ENCODE measurements at regions not wholly inside any gene's neighbourhood (a gene's known extent, or its start where the extent isn't known, plus 50 kb on each side); places are given as distances from the start of the nearest gene placed in this dataset.
"Not testable (repeated sequence)": the region's sequence is repeated elsewhere in the genome, so short reads cannot be mapped to it uniquely, and the experiment has no call there.

DNA sequence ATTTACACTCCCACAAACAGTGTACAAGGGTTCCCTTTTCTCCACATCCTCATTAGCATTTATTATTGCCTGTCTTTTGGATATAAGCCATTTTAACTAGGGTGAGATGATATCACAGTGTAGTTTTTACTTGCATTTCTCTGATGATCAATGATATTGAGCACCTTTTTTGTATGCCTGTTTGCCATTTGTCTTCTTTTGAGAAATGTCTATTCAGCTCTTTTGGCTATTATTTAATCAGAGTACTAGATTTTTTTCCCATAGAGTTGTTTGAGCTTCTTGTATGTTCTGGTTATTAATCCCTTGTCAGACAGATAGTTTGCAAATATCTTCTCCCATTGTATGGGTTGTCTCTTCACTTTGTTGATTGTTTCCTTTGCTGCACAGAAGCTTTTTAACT lies 190.6 kb downstream of the MAGEB17 start:
- no peaks in the 10 kb centered on the region for H3K36me3 ChIP-seq (replicated peaks; ENCODE audit: low read depth, low read length)
- H3K79me2 ChIP-seq (ENCODE audit: low read length), result no peaks in the 10 kb centered on the region
- H3K27me3 ChIP-seq (ENCODE audit: low read depth, low read length), result no peaks in the 10 kb centered on the region
- no peak overlapping the region for H3K9ac ChIP-seq (ENCODE audit: low read length)
- H3K4me3 ChIP-seq (ENCODE audit: low read length), result no peak overlapping the region
- no peak overlapping the region for H3K27ac ChIP-seq (ENCODE audit: low read length)
- no peak for TF ChIP-seq EZH2phosphoT487 (IDR thresholded peaks at IDR 0.05; ENCODE audit: low read depth)
- TF ChIP-seq, protein P1, sequence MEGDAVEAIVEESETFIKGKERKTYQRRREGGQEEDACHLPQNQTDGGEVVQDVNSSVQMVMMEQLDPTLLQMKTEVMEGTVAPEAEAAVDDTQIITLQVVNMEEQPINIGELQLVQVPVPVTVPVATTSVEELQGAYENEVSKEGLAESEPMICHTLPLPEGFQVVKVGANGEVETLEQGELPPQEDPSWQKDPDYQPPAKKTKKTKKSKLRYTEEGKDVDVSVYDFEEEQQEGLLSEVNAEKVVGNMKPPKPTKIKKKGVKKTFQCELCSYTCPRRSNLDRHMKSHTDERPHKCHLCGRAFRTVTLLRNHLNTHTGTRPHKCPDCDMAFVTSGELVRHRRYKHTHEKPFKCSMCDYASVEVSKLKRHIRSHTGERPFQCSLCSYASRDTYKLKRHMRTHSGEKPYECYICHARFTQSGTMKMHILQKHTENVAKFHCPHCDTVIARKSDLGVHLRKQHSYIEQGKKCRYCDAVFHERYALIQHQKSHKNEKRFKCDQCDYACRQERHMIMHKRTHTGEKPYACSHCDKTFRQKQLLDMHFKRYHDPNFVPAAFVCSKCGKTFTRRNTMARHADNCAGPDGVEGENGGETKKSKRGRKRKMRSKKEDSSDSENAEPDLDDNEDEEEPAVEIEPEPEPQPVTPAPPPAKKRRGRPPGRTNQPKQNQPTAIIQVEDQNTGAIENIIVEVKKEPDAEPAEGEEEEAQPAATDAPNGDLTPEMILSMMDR (IDR thresholded peaks at IDR 0.05; ENCODE audit: low read depth, low read length), result no peak
- H3K4me2 ChIP-seq (ENCODE audit: low read length), result no peak overlapping the region
- H3K4me1 ChIP-seq (ENCODE audit: low read length), result no peaks in the 10 kb centered on the region
- no peaks in the 10 kb centered on the region for H4K20me1 ChIP-seq (ENCODE audit: insufficient read depth, low read length)
- H2AFZ ChIP-seq (ENCODE audit: low read depth, low read length), result no peak overlapping the region
- H3K9me3 ChIP-seq (ENCODE audit: insufficient read depth, low read length), result no peaks in the 10 kb centered on the region

DNA sequence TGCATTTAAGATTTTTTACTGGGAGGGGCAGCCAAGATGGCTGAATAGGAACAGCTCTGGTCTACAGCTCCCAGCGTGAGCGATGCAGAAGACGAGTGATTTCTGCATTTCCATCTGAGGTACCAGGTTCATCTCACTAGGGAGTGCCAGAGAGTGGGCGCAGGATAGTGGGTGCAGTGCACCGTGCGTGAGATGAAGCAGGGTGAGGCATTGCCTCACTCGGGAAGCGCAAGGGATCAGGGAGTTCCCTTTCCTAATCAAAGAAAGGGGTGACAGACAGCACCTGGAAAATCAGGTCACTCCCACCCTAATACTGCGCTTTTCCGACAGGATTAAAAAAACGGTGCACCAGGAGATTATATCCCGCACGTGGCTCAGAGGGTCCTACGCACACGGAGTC lies 192.8 kb downstream of the MAGEB17 start:
- not testable (repeated sequence) for H3K4me1 ChIP-seq (ENCODE audit: low read length); H4K20me1 ChIP-seq (ENCODE audit: insufficient read depth, low read length); H3K4me3 ChIP-seq (ENCODE audit: low read length); H3K9me3 ChIP-seq (ENCODE audit: insufficient read depth, low read length); H3K79me2 ChIP-seq (ENCODE audit: low read length); H3K9ac ChIP-seq (ENCODE audit: low read length); H3K27me3 ChIP-seq (ENCODE audit: low read depth, low read length); H2AFZ ChIP-seq (ENCODE audit: low read depth, low read length); H3K36me3 ChIP-seq (replicated peaks; ENCODE audit: low read depth, low read length); H3K27ac ChIP-seq (ENCODE audit: low read length); H3K4me2 ChIP-seq (ENCODE audit: low read length)

DNA sequence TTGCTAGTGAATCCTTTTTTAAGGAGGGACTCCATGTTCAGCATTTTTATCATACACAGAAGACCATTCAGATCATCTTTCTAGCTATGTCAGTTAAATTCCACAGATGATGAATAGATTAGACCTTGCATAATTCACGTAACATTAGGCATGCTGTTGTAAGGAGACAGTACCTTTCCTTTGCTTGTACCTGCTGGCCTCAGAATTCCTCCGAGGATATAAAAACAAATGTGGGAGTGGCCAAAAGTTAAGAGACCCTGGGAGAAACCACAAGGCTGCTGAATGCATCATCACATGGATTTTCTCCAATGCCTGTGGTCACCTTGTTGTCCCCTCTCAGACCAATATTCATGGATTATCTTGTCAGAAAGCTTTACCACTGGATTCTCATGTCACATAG lies 201.4 kb downstream of the MAGEB17 start:
- Histone ChIP-seq H2AFZ (ENCODE audit: low read depth, low read length) (no peak overlapping the region), H3K9ac (ENCODE audit: low read length) (no peak overlapping the region), H3K27ac (ENCODE audit: low read length) (no peak overlapping the region), H3K4me1 (ENCODE audit: low read length) (no peaks in the 10 kb centered on the region), H3K79me2 (ENCODE audit: low read length) (no peaks in the 10 kb centered on the region), H4K20me1 (ENCODE audit: insufficient read depth, low read length) (no peaks in the 10 kb centered on the region), H3K4me2 (ENCODE audit: low read length) (no peak overlapping the region), H3K36me3 (replicated peaks; ENCODE audit: low read depth, low read length) (no peaks in the 10 kb centered on the region), H3K9me3 (ENCODE audit: insufficient read depth, low read length) (no peaks in the 10 kb centered on the region), H3K27me3 (ENCODE audit: low read depth, low read length) (no peaks in the 10 kb centered on the region), H3K4me3 (ENCODE audit: low read length) (no peak overlapping the region)
- TF ChIP-seq EZH2phosphoT487 (IDR thresholded peaks at IDR 0.05; ENCODE audit: low read depth), result no peak
- TF ChIP-seq, protein P1 (IDR thresholded peaks at IDR 0.05; ENCODE audit: low read depth, low read length), result no peak

DNA sequence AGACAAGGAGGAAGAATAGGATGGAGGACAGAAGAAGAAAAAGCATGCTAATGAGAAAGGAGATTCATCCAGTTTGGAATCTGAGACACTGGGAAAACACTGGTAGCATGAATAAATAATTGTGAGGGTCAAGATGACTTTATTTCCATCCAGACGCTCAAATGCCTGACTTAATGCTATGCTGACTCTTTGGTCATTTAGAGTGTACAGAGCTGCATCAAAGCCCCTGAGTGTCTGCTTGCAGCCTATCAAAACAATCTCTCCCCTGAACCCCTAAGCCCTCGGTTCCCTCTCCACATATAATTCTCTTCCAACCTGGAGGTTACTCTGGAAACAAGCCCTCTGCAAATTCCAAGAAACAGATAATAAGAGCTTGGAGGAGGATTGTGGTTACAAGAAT lies 208.8 kb downstream of the MAGEB17 start:
- H3K4me1 ChIP-seq (ENCODE audit: low read length), result no peaks in the 10 kb centered on the region
- TF ChIP-seq, protein P1 (IDR thresholded peaks at IDR 0.05; ENCODE audit: low read depth, low read length), result no peak
- no peaks in the 10 kb centered on the region for H3K27me3 ChIP-seq (ENCODE audit: low read depth, low read length)

DNA sequence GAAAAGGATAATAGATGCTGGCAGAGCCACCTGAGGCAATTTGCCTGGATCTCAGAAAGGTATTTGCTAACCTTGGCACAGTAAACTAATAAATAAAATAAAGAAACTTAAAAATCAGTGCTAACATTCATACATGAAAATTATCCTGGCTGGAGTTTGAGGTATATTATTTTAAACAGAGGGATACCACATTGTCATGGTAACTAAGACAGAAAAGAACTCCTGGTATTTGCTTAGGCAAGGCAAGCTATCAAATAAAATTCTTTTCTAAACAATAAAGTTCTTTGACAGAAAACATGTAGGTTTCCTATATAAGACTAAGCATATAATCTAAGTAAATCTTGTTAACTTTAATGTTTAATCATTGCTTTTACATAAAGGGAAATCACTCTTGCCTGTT lies 218.8 kb downstream of the MAGEB17 start:
- Histone ChIP-seq H4K20me1 (ENCODE audit: insufficient read depth, low read length) (no peaks in the 10 kb centered on the region), H3K79me2 (ENCODE audit: low read length) (no peaks in the 10 kb centered on the region), H3K4me2 (ENCODE audit: low read length) (no peak overlapping the region), H3K4me1 (ENCODE audit: low read length) (peaks cover 4% of the 10 kb centered on the region; the same call in 1 of the 2 replicates), H3K27ac (ENCODE audit: low read length) (no peak overlapping the region), H3K36me3 (replicated peaks; ENCODE audit: low read depth, low read length) (no peaks in the 10 kb centered on the region), H2AFZ (ENCODE audit: low read depth, low read length) (no peak overlapping the region), H3K4me3 (ENCODE audit: low read length) (no peak overlapping the region), H3K9ac (ENCODE audit: low read length) (no peak overlapping the region), H3K27me3 (ENCODE audit: low read depth, low read length) (peaks cover 3% of the 10 kb centered on the region; the same call in 1 of the 2 replicates), H3K9me3 (ENCODE audit: insufficient read depth, low read length) (no peaks in the 10 kb centered on the region)
- no peak for TF ChIP-seq EZH2phosphoT487 (IDR thresholded peaks at IDR 0.05; ENCODE audit: low read depth)
- TF ChIP-seq, protein P1 (IDR thresholded peaks at IDR 0.05; ENCODE audit: low read depth, low read length), result no peak

More for the DNA sequence above, 208.8 kb downstream of the MAGEB17 start:
- H3K79me2 ChIP-seq (ENCODE audit: low read length), result no peaks in the 10 kb centered on the region
- no peak overlapping the region for H3K9ac ChIP-seq (ENCODE audit: low read length)
- no peaks in the 10 kb centered on the region for H4K20me1 ChIP-seq (ENCODE audit: insufficient read depth, low read length)
- no peaks in the 10 kb centered on the region for H3K36me3 ChIP-seq (replicated peaks; ENCODE audit: low read depth, low read length)
- no peak overlapping the region for H3K27ac ChIP-seq (ENCODE audit: low read length)
- H2AFZ ChIP-seq (ENCODE audit: low read depth, low read length), result no peak overlapping the region
- no peak overlapping the region for H3K4me2 ChIP-seq (ENCODE audit: low read length)
- no peaks in the 10 kb centered on the region for H3K9me3 ChIP-seq (ENCODE audit: insufficient read depth, low read length)
- no peak overlapping the region for H3K4me3 ChIP-seq (ENCODE audit: low read length)

All from OCI-LY3 (cell line).